IMR-90 (cell line): ENCODE measurements at regions not wholly inside any gene's neighbourhood (a gene's known extent, or its start where the extent isn't known, plus 50 kb on each side); places are given as distances from the start of the nearest gene placed in this dataset.

Source experiments
- ATAC-seq: fragments of 200-7000 bp; cut with Tn5 transposase; 2 replicates; pipeline ENCODE4 v1.9.1; 2020; ENCODE audit warnings: low read depth, mild to moderate bottlenecking, moderate library complexity
- BruUV-seq: library from RNA; stranded (reverse); fragments of 400-500 nt; replicated peaks from 2 replicates; lab custom pipeline; 2021; lab: Mats Ljungman, UMichigan
- CTCF ChIA-PET: fragments of 300-600 bp; formaldehyde crosslinking; extraction: SDS; loops from one replicate; lab custom pipeline; 2021; ENCODE audit warnings: antibody characterized with exemption; lab: Yijun Ruan, JAX
- POLR2A ChIA-PET: fragments of 300-600 bp; sonication (Branson Sonifier 250); formaldehyde crosslinking; loops from one replicate; lab custom pipeline; 2022; ENCODE audit warnings: antibody characterized with exemption; ENCODE audit not compliant: unreplicated experiment; lab: Charles Lee
- DNase-seq: peaks from one replicate; pipeline ENCODE4 v3.0.0; 2013
- H2AFZ ChIP-seq: replicated peaks from 2 replicates; pipeline ENCODE3; 2013; ENCODE audit warnings: low read length, mild to moderate bottlenecking; ENCODE audit not compliant: poor library complexity
- H2AK5ac ChIP-seq: 2 replicates; pipeline ENCODE4 v1.6.1; 2013; ENCODE audit warnings: low read depth, low read length, inconsistent platforms
- H2AK9ac ChIP-seq: replicated peaks from 2 replicates; pipeline ENCODE3; 2013; ENCODE audit warnings: mild to moderate bottlenecking, low read depth, low read length, moderate library complexity; ENCODE audit not compliant: poor library complexity
- H2BK120ac ChIP-seq: 2 replicates; pipeline ENCODE4 v1.6.1; 2013; ENCODE audit warnings: low read depth, low read length, inconsistent platforms
- H2BK15ac ChIP-seq: 3 replicates; pipeline ENCODE4 v1.6.1; 2013; ENCODE audit warnings: low read depth, low read length, inconsistent platforms
- H2BK20ac ChIP-seq: 2 replicates; pipeline ENCODE4 v1.6.1; 2013; ENCODE audit warnings: low read depth, mild to moderate bottlenecking, inconsistent platforms, low read length, moderate library complexity
- H2BK5ac ChIP-seq: 2 replicates; pipeline ENCODE4 v1.6.1; 2013; ENCODE audit warnings: mild to moderate bottlenecking, low read depth, low read length, inconsistent platforms; ENCODE audit not compliant: poor library complexity, severe bottlenecking
- H3K14ac ChIP-seq: replicated peaks from 2 replicates; pipeline ENCODE4 v1.6.1; 2013; ENCODE audit warnings: low read depth, low read length, inconsistent platforms
- H3K18ac ChIP-seq: 2 replicates; pipeline ENCODE4 v1.6.1; 2013; ENCODE audit warnings: low read depth, low read length, control low read depth
- H3K23ac ChIP-seq: 2 replicates; pipeline ENCODE4 v1.6.1; 2013; ENCODE audit warnings: low read depth, low read length, inconsistent platforms
- H3K27ac ChIP-seq: 2 replicates; pipeline ENCODE4 v1.5.1; 2013; ENCODE audit warnings: mild to moderate bottlenecking, control low read depth, low read length; ENCODE audit not compliant: insufficient read depth
- H3K27me3 ChIP-seq: 2 replicates; pipeline ENCODE4 v1.6.1; 2013; ENCODE audit warnings: low read length; ENCODE audit not compliant: control insufficient read depth, insufficient read depth
- H3K36me3 ChIP-seq: 2 replicates; pipeline ENCODE4 v1.6.1; 2013; ENCODE audit warnings: low read length, mixed read lengths; ENCODE audit not compliant: control insufficient read depth, insufficient read depth
- H3K4ac ChIP-seq: 2 replicates; pipeline ENCODE4 v1.6.1; 2013; ENCODE audit warnings: low read depth, low read length, inconsistent platforms
- H3K4me1 ChIP-seq: 2 replicates; pipeline ENCODE4 v1.6.1; 2013; ENCODE audit warnings: low read length, mixed read lengths; ENCODE audit not compliant: control insufficient read depth, insufficient read depth
- H3K4me2 ChIP-seq: 2 replicates; pipeline ENCODE4 v1.6.1; 2013; ENCODE audit warnings: low read depth, mild to moderate bottlenecking, control low read depth, low read length, moderate library complexity
- H3K4me3 ChIP-seq: 2 replicates; pipeline ENCODE4 v1.5.1; 2013; ENCODE audit warnings: low read depth, mild to moderate bottlenecking, control low read depth, low read length, moderate library complexity; ENCODE audit not compliant: insufficient read depth
- H3K56ac ChIP-seq: 2 replicates; pipeline ENCODE4 v1.6.1; 2013; ENCODE audit warnings: low read length, inconsistent platforms; ENCODE audit not compliant: insufficient read depth; ENCODE audit errors: extremely low read depth
- H3K79me1 ChIP-seq, 2 experiments: 2 replicates each; pipeline ENCODE4 v1.6.1; 2013; ENCODE audit warnings: low read length in 2 of 2, inconsistent platforms in 1 of 2, low read depth in 1 of 2
- H3K9ac ChIP-seq: 2 replicates; pipeline ENCODE4 v1.6.1; 2013; ENCODE audit warnings: low read depth, low read length, control low read depth
- H3K9me1 ChIP-seq: 2 replicates; pipeline ENCODE4 v1.6.1; 2013; ENCODE audit warnings: low read length, inconsistent platforms; ENCODE audit not compliant: insufficient read depth
- H3K9me3 ChIP-seq: 2 replicates; pipeline ENCODE4 v1.6.1; 2013; ENCODE audit warnings: low read length; ENCODE audit not compliant: control insufficient read depth, insufficient read depth
- H4K20me1 ChIP-seq: 2 replicates; pipeline ENCODE4 v1.6.1; 2013; ENCODE audit warnings: low read length, inconsistent platforms; ENCODE audit not compliant: insufficient read depth
- H4K5ac ChIP-seq: 2 replicates; pipeline ENCODE4 v1.6.1; 2013; ENCODE audit warnings: mild to moderate bottlenecking, low read depth, low read length, control low read depth
- H4K8ac ChIP-seq, 2 experiments: 2 replicates each; pipeline ENCODE4 v1.6.1; 2013; ENCODE audit warnings: low read depth in 2 of 2, low read length in 2 of 2, control low read depth in 1 of 2, inconsistent platforms in 1 of 2
- H4K91ac ChIP-seq: 2 replicates; pipeline ENCODE4 v1.6.1; 2013; ENCODE audit warnings: low read depth, low read length, inconsistent platforms; ENCODE audit not compliant: insufficient read depth
- BHLHE40 ChIP-seq: fragments of 150-350 bp; IDR thresholded peaks from 2 replicates; pipeline ENCODE4 v1.6.1; 2016; ENCODE audit warnings: mild to moderate bottlenecking, low read depth, low read length
- CEBPB ChIP-seq: IDR thresholded peaks from 2 replicates; pipeline ENCODE4 v1.6.1; 2012; ENCODE audit warnings: low read depth, low read length, improper control_type of control experiment
- CHD1 ChIP-seq: IDR thresholded peaks from 2 replicates; pipeline ENCODE4 v1.6.1; 2012; ENCODE audit warnings: low read depth, low read length, improper control_type of control experiment
- CTCF ChIP-seq: conservative IDR thresholded peaks from 2 replicates; pipeline ENCODE4 v1.5.1; 2012; ENCODE audit warnings: mild to moderate bottlenecking, low read depth, low read length, improper control_type of control experiment
- ELK1 ChIP-seq: fragments of 150-350 bp; IDR thresholded peaks from 2 replicates; pipeline ENCODE4 v1.6.1; 2016; ENCODE audit warnings: low read depth, mild to moderate bottlenecking, low read length, moderate library complexity, borderline replicate concordance
- FOS ChIP-seq: fragments of 150-350 bp; IDR thresholded peaks from 2 replicates; pipeline ENCODE4 v1.6.1; 2016; ENCODE audit warnings: low read depth, low read length
- MAFK ChIP-seq: IDR thresholded peaks from 2 replicates; pipeline ENCODE4 v1.6.1; 2012; ENCODE audit warnings: low read depth, low read length, improper control_type of control experiment
- MAZ ChIP-seq: IDR thresholded peaks from 2 replicates; pipeline ENCODE4 v1.6.1; 2012; ENCODE audit warnings: low read depth, mild to moderate bottlenecking, low read length, improper control_type of control experiment, moderate library complexity, borderline replicate concordance
- MXI1 ChIP-seq: IDR thresholded peaks from 2 replicates; pipeline ENCODE4 v1.6.1; 2012; ENCODE audit warnings: low read depth, mild to moderate bottlenecking, low read length, moderate library complexity, borderline replicate concordance
- NFE2L2 ChIP-seq: fragments of 150-350 bp; IDR thresholded peaks from 2 replicates; pipeline ENCODE4 v1.6.1; 2016; ENCODE audit warnings: low read depth, mild to moderate bottlenecking, low read length
- POLR2A ChIP-seq: IDR thresholded peaks from 2 replicates; pipeline ENCODE4 v1.6.1; 2012; ENCODE audit warnings: mild to moderate bottlenecking, low read depth, low read length
- RAD21 ChIP-seq: IDR thresholded peaks from 2 replicates; pipeline ENCODE4 v1.6.1; 2012; ENCODE audit warnings: low read length, improper control_type of control experiment
- RCOR1 ChIP-seq: IDR thresholded peaks from 2 replicates; pipeline ENCODE4 v1.6.1; 2012; ENCODE audit warnings: mild to moderate bottlenecking, low read length, improper control_type of control experiment; ENCODE audit not compliant: insufficient replicate concordance
- RFX5 ChIP-seq: IDR thresholded peaks from 2 replicates; pipeline ENCODE4 v1.8.0; 2012; ENCODE audit warnings: low read depth, mild to moderate bottlenecking, low read length, moderate library complexity
- SMC3 ChIP-seq: fragments of 150-350 bp; IDR thresholded peaks from 2 replicates; pipeline ENCODE4 v1.6.1; 2016; ENCODE audit warnings: low read depth, mild to moderate bottlenecking, antibody characterized with exemption, low read length, moderate library complexity
- USF2 ChIP-seq: fragments of 150-350 bp; IDR thresholded peaks from 2 replicates; pipeline ENCODE4 v1.6.1; 2017; ENCODE audit warnings: mild to moderate bottlenecking, antibody characterized with exemption, low read length, low read depth
- WGBS, 2 experiments: methylation state at CpG; one replicate each; pipeline versions ENCODE4 v1.1.5 to v1.1.7; 2013; ENCODE audit warnings: missing lambda C conversion rate in 2 of 2; ENCODE audit not compliant: insufficient read length in 1 of 2; ENCODE audit errors: extremely low coverage in 2 of 2; 5-methylcytosine and 5-hydroxymethylcytosine counted together
- dilution Hi-C: fragments of 300-500 bp; cut with HindIII; formaldehyde crosslinking; loops from one replicate; pipeline ENCODE4 v1.14.3; 2018; ENCODE audit warnings: low sequenced_read_pairs; ENCODE audit not compliant: unreplicated experiment
- in situ Hi-C: fragments of 300-500 bp; cut with MboI; formaldehyde crosslinking; loops from 3 replicates; pipeline ENCODE4 v1.14.3; 2019; ENCODE audit warnings: low sequenced_read_pairs, inconsistent platforms, mixed read lengths
- intact Hi-C: fragments of 100-400 bp; cut with micrococcal nuclease; formaldehyde crosslinking; loops from 2 replicates; pipeline ENCODE4 v1.10.0; 2022

- ChIA-PET POLR2A (no interaction called here), CTCF (no interaction called here)
- no peaks in the 10 kb centered on the region for H3K4me1 ChIP-seq
- no TSS peak for BruUV-seq
- WGBS, 2 experiments: no CpG with 5 or more reads among the region's 1 CpG
- no peak overlapping the region for H2BK120ac ChIP-seq
- no peak overlapping the region for H2AK5ac ChIP-seq
- no peak overlapping the region for H3K9ac ChIP-seq
- H3K79me1 ChIP-seq: no peaks in the 10 kb centered on the region
- no peak overlapping the region for H4K8ac ChIP-seq
- no peak overlapping the region for H2AK9ac ChIP-seq
- no peaks in the 10 kb centered on the region for H4K20me1 ChIP-seq
- no peak overlapping the region for H3K4ac ChIP-seq
- no peak overlapping the region for H3K14ac ChIP-seq
- no peak for ATAC-seq
- no peak overlapping the region for H4K91ac ChIP-seq
- peaks cover 7% of the 10 kb centered on the region; the same call in 1 of the 2 replicates for H3K27me3 ChIP-seq
- no peaks in the 10 kb centered on the region for H3K9me1 ChIP-seq
- H3K56ac ChIP-seq: no peak overlapping the region
- no peak overlapping the region for H2BK20ac ChIP-seq
- H3K27ac ChIP-seq: no peak overlapping the region
- no peak overlapping the region for H4K5ac ChIP-seq
- no peak overlapping the region for H2BK15ac ChIP-seq
- no peaks in the 10 kb centered on the region for H3K9me3 ChIP-seq
- in situ Hi-C loops: no loop called here
- H3K18ac ChIP-seq: no peak overlapping the region
- dilution Hi-C loops: no loop called here
- no peak overlapping the region for H2AFZ ChIP-seq
- H3K23ac ChIP-seq: no peak overlapping the region
- H3K36me3 ChIP-seq: no peaks in the 10 kb centered on the region
- TF ChIP-seq CTCF (no peak), USF2 (no peak), MAZ (no peak), BHLHE40 (no peak), MXI1 (no peak), RFX5 (no peak), RCOR1 (no peak), SMC3 (no peak), MAFK (no peak), CEBPB (no peak), CHD1 (no peak), FOS (no peak), NFE2L2 (no peak), RAD21 (no peak), ELK1 (no peak), POLR2A (no peak)
- DNase-seq: no peak
- intact Hi-C loops: no loop called here
- H2BK5ac ChIP-seq: no peak overlapping the region
- no peak overlapping the region for H3K4me3 ChIP-seq
- no peak overlapping the region for H3K4me2 ChIP-seq
Observed at GRCh38 chr9:13958672-13959071, 355.3 kb downstream of the NFIB start.
